CD4-positive, alpha-beta T cell treated with Interleukin-10 for 1 hour (primary cell): ENCODE measurements at regions not wholly inside any gene's neighbourhood (a gene's known extent, or its start where the extent isn't known, plus 50 kb on each side); places are given as distances from the start of the nearest gene placed in this dataset.
"Not testable (repeated sequence)": the region's sequence is repeated elsewhere in the genome, so short reads cannot be mapped to it uniquely, and the experiment has no call there.

Experiments used
- DNase-seq: peaks from one replicate; pipeline ENCODE4 v3.0.0-alpha.2; 2020

- no peak for DNase-seq
Measured at GRCh38 chr5:130436430-130436829, 532.2 kb downstream of the CHSY3 start.

- DNase-seq = no peak
Measured at GRCh38 chr5:130427222-130427955, 523.1 kb downstream of the CHSY3 start.

- DNase-seq = no peak
Measured at GRCh38 chr5:130425424-130425823, 521.2 kb downstream of the CHSY3 start.

- no peak for DNase-seq
Measured at GRCh38 chr5:130424341-130424740, 520.1 kb downstream of the CHSY3 start.

DNA sequence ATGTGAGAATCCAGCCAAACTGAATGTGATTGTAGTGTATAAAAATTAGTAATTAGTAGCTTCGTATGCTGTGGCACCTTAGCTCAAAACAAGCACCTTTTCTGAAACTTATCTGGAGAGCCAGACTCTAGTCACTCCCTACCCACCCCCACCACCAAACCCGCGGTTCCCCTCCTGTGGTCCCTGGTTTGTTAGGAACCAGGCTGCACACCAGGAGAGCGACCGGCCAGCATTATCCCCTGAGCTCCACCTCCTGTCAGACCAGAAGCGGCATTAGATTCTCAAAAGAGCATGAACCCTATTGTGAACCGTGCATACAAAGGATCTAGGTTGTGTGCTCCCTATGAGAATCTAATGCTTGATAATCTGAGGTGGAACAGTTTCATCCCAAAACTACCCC lies 498.6 kb downstream of the CHSY3 start:
- DNase-seq = no peak

DNA sequence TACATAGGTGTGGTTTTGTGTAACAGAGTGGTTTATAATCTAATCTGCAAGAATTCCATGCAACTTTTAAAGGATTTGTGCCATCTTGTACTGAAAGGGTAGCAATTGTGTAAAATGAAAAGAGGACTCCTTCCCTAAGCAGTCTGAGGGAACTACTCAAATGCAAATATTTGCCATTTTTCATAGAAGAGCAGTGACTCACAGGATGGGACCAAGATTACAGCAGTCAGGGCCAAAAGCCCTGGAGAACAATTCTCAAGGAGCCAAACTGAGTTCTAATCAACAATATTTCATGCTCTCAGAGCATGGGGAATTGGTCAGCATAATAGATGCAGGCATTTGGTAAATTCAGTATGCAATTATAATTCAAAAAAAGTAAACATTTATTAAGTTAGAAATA lies 495.8 kb downstream of the CHSY3 start:
- DNase-seq = no peak

DNA sequence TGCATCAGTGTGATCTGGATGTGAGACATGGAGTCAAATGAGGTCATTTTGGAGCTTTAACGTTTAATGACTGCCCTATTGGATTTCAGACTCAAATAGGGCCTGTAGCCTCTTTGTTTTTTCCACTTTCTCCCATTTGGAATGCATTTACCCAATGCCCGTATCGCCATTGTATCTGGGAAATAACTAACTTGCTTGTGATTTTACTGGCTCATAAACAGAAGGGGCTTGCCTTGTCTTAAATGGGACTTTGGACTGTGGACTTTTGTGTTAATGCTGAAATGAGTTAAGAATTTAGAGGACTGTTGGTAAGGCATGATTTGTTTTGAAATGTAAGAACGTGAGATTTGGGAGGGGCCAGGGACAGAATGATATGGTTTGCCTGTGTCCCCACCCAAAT lies 494.6 kb downstream of the CHSY3 start:
- DNase-seq = no peak

- DNase-seq = not testable (repeated sequence)
Measured at GRCh38 chr5:130397727-130398126, 493.5 kb downstream of the CHSY3 start.

DNA sequence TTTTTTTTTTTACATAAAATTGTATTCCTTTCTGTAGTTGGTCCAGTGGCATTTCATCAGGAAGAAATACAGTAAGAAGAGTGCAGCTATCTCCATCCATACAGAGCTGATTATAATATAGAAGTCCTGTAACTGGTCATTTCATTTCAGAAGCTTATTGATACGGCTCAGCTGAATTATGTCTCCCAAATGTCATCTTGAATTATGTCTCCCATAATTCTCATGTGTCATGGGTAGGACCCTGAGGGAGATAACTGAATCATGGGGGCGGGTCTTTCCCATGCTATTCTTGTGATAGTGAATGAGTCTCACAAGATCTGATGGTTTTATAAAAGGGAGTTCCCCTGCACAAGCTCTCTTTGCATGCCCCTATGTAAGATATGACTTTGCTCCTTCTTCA lies 492.9 kb downstream of the CHSY3 start:
- no peak for DNase-seq

GRCh38 chr5:130391727-130392264 lies 487.5 kb downstream of the CHSY3 start:
- DNase-seq = not testable (repeated sequence)

GRCh38 chr5:130386155-130386554 lies 481.9 kb downstream of the CHSY3 start:
- no peak for DNase-seq

DNA sequence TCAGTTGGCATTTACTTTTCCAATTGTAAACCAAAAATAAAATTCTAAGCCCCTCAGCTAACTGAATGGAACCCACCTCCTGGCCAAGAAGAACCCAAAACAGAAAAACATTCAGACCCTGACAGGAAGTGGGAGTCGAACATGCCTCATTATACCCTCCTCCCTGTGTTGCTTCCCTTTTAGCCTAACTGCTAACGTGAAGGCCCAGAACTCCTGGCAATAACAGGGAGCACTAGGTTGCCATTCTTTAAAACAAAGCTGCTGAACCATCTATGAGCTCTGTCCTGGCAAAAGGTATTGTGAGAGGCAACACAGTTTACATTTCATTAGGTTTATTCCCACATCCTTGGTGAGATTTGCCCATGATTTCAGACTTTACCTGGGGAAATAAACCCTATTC lies 481.4 kb downstream of the CHSY3 start:
- no peak for DNase-seq

DNA sequence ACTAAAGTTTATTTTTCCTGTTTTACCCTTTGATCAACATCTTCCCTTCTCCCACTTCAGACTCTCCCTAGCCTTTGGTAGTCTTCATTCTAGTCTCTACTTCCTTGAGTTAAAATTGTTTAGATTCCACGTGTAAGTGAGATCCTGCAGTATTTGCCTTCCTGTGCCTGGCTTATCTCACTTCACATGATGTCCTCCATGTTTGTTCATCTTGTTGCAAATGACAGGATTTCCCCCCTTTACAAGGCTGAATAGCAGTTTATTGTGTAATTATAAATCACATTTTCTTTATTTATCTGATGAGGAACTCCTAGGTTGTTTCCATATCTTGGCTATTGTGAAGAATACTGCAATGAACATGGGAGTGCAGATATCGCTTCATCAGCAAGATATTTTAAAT lies 461.7 kb downstream of the CHSY3 start:
- no peak for DNase-seq

DNA sequence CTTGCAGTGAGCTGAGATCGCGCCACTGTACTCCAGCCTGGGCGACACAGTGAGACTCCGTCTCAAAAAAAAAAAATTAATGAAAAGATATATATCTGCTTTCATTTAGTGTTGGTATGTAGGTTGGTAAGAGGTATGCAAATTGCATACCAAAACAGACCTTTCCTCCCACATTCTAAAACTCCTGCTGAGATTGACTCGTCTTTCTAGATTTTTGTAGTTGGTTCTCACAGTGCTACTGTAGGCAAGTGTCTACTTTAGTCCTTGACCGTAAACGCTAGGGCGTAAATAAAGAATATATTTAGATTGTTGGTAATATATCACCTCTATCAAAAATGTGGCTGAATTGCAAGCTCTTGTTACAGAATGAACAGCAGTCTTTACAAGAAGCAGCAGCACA lies 445.9 kb downstream of the CHSY3 start:
- no peak for DNase-seq

- DNase-seq = no peak
Measured at GRCh38 chr5:130337179-130337888, 433.1 kb downstream of the CHSY3 start.

GRCh38 chr5:130335117-130335516 lies 430.9 kb downstream of the CHSY3 start:
- no peak for DNase-seq

DNA sequence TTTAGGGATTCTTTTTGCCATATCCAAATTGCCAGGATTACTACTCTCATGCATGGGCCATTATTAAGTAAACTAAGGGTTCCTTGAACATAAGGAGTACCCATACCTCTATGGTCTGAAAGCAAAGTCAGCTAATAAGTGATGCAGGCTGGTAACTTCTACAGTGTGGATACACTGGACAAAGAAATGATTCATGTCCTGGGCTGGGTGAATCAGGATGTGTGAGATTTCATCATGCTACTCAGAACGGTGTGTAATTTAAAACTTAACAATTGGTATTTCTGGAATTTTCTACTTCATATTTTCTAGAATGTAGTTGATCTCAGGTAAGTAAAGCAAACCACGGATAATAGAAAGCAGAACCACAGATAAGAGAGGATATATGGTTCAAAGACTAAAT lies 428.8 kb downstream of the CHSY3 start:
- DNase-seq = no peak

DNA sequence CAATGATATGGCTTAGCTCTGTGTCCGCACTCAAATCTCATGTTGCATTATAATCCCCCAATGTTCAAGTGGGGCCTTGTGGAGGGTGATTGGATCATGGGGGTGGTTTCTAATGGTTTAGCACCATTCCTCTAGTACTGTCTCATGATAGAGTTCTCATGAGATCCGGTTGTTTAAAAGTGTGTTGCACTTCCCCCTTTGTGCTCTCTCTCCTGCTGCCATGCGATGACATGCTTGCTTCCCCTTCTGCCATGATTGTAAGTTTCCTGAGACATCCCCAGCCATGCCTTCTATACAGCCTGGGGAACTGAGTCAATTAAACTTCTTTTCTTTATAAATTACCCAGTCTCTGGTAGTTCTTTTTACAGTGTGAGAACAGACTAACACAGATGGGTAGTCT lies 427.1 kb downstream of the CHSY3 start:
- no peak for DNase-seq

GRCh38 chr5:130324953-130325671 lies 420.8 kb downstream of the CHSY3 start:
- DNase-seq = no peak

- no peak for DNase-seq
Measured at GRCh38 chr5:130323804-130324454, 419.7 kb downstream of the CHSY3 start.

DNA sequence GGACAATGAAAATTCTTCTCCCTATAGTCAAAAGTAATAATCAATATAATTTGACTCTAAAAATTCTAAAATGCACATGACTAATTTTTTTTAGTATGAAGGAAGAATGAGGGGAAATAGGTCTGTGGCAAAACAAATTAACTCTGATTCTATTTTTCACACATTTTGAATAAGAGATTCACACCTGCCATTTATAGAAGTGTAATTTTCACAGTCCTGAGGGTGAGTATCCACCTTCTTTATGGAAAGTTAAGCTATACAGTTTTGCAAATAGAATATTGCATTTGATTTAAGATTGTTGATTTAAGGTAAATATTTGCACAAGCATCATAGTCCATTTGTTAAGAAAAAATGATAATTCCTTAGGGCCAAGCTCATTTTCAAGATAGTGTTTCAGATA lies 417.7 kb downstream of the CHSY3 start:
- DNase-seq = no peak

GRCh38 chr5:130316971-130317680 lies 412.9 kb downstream of the CHSY3 start:
- no peak for DNase-seq

DNA sequence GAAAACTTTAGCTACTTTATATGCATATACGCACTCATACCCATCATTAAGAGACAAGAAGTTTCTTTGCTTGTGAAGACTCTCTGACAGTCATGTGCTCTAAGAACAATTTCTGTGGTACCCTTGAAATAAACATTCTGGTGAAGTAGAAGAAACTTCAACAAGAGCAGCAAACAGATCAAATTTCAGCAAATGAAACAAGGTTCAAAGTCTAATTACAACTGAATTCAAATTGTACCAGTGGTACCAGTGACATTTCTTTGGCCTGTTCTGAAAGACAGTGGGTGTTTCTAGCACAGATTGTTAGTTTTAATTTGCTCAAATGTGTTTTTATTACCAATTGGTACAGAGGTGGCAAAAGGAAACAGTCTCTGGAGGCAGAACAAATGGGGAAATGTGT lies 391.0 kb downstream of the CHSY3 start:
- DNase-seq = no peak
